Astrocyte of the spinal cord (primary cell): ENCODE measurements at regions not wholly inside any gene's neighbourhood (a gene's known extent, or its start where the extent isn't known, plus 50 kb on each side); places are given as distances from the start of the nearest gene placed in this dataset.

Source experiments
- DNase-seq: peaks from one replicate; pipeline ENCODE4 v3.0.0; 2011; ENCODE audit warnings: low read depth, low spot score
- H3K4me3 ChIP-seq: 2 replicates; pipeline ENCODE4 v1.5.1; 2011; ENCODE audit warnings: low read depth, mild to moderate bottlenecking, low read length, moderate library complexity
- in situ Hi-C: cut with HindIII; loops from 2 replicates; pipeline ENCODE4 v1.10.0; 2017; ENCODE audit warnings: low sequenced_read_pairs
- TF ChIP-seq, protein P1 (sequence below): IDR thresholded peaks from 2 replicates; pipeline ENCODE4 v1.5.1; 2012; ENCODE audit warnings: low read depth, mild to moderate bottlenecking, low read length, inconsistent platforms

DNA sequence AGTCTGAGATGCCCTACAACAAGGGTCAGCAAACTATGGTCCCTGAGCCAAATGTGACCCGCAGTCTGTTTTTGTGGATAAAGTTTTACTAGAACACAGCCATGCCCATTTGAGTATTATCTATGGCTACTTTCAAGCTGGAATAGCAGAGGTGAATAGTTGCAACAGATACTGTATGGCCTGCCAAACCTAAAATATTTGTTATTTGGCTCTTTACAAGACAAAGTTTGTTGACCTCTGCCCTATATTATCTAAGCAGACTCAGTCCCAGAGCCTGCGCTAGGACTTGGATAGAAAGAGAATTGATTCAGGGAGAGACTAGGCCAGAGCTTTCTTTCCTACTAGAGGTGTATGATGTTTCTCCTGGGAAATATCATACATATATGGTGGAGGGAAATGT, 81.7 kb upstream of the NMNAT3 start:
- in situ Hi-C loops = no loop called here
- no peak for DNase-seq
- TF ChIP-seq, protein P1, sequence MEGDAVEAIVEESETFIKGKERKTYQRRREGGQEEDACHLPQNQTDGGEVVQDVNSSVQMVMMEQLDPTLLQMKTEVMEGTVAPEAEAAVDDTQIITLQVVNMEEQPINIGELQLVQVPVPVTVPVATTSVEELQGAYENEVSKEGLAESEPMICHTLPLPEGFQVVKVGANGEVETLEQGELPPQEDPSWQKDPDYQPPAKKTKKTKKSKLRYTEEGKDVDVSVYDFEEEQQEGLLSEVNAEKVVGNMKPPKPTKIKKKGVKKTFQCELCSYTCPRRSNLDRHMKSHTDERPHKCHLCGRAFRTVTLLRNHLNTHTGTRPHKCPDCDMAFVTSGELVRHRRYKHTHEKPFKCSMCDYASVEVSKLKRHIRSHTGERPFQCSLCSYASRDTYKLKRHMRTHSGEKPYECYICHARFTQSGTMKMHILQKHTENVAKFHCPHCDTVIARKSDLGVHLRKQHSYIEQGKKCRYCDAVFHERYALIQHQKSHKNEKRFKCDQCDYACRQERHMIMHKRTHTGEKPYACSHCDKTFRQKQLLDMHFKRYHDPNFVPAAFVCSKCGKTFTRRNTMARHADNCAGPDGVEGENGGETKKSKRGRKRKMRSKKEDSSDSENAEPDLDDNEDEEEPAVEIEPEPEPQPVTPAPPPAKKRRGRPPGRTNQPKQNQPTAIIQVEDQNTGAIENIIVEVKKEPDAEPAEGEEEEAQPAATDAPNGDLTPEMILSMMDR = no peak
- no peak overlapping the region for H3K4me3 ChIP-seq

DNA sequence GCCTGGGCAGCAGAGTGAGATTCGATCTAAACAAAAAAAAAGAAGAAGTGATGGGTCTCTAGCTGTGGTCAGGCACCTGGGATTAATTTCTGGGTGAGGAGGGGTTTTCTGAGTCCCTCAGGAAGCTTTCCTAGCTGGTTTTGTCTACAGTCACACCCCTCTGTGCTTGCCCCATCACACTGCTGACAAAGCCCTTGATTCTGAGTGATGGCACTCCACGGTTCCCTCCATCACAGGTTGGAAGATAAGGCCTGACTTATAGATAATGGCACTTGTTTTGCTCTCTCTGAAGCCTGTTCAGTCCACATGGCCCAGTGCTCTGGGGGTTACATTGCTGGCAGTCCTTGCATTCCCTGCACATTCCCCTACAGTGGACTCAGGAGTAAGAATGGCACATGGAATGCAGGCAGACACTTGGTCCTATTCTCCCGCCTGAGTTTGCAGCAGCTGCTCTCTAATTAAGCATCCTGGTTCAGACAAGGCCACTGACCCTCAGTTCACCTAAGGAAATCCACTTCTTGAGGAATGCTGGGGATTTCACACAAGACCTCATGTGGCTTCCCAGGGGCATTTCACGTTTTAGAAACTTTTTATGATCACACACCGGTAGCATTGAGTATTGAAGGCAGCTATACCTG, 81.0 kb upstream of the NMNAT3 start:
- peak; percentile 60 for DNase-seq
- TF ChIP-seq, protein P1 = no peak
- H3K4me3 ChIP-seq = no peak overlapping the region
- in situ Hi-C loops = no loop called here

- TF ChIP-seq, protein P1 = no peak
- in situ Hi-C loops = no loop called here
- no peak for DNase-seq
- H3K4me3 ChIP-seq = no peak overlapping the region
Observed at GRCh38 chr3:139757448-139758030, 79.8 kb upstream of the NMNAT3 start.

- TF ChIP-seq, protein P1 = no peak
- no peak overlapping the region for H3K4me3 ChIP-seq
- in situ Hi-C loops = no loop called here
- no peak for DNase-seq
Observed at GRCh38 chr3:139756529-139757103, 78.8 kb upstream of the NMNAT3 start.

GRCh38 chr3:139755551-139755950, 77.8 kb upstream of the NMNAT3 start:
- H3K4me3 ChIP-seq = no peak overlapping the region
- TF ChIP-seq, protein P1 = no peak
- in situ Hi-C loops = no loop called here
- DNase-seq = no peak

- H3K4me3 ChIP-seq = no peak overlapping the region
- TF ChIP-seq, protein P1 = no peak
- in situ Hi-C loops = no loop called here
- no peak for DNase-seq
Observed at GRCh38 chr3:139751789-139752188, 74.0 kb upstream of the NMNAT3 start.
